Cardiac muscle cell (in vitro differentiated cells and primary cell): ENCODE measurements at regions not wholly inside any gene's neighbourhood (a gene's known extent, or its start where the extent isn't known, plus 50 kb on each side); places are given as distances from the start of the nearest gene placed in this dataset.
A peak's percentile ranks its signal among the peaks of the same experiment; 100 is the strongest.

Source experiments
- DNase-seq, 2 donors: peaks; one replicate each; pipeline versions ENCODE4 v3.0.0 to v3.0.0-alpha.2; 2010 to 2017; ENCODE audit warnings: low read depth in 1 of 2, low spot score in 1 of 2
- H3K27ac ChIP-seq: fragments of 200-600 bp; sonication (generic); 2 replicates; pipeline ENCODE4 v1.5.1; 2016
- H3K27me3 ChIP-seq: fragments of 200-600 bp; sonication (generic); 2 replicates; pipeline ENCODE4 v1.6.0; 2016; ENCODE audit warnings: control low read depth
- H3K36me3 ChIP-seq: fragments of 200-600 bp; sonication (generic); 2 replicates; pipeline ENCODE4 v1.5.1; 2016; ENCODE audit warnings: control low read depth
- H3K4me1 ChIP-seq: fragments of 200-600 bp; sonication (generic); 2 replicates; pipeline ENCODE4 v1.8.1; 2017; ENCODE audit warnings: low read depth, mild to moderate bottlenecking, mixed run types
- H3K4me3 ChIP-seq: fragments of 200-600 bp; sonication (generic); 2 replicates; pipeline ENCODE4 v1.5.1; 2016; ENCODE audit warnings: mild to moderate bottlenecking
- H3K9me3 ChIP-seq: fragments of 200-600 bp; sonication (generic); 2 replicates; pipeline ENCODE4 v1.5.1; 2017; ENCODE audit warnings: low read depth, mild to moderate bottlenecking, control low read depth
- CTCF ChIP-seq: IDR thresholded peaks from 2 replicates; pipeline ENCODE4 v1.5.1; 2012; ENCODE audit warnings: low read depth, mild to moderate bottlenecking, low read length

GRCh38 chr10:58918887-58919286 is 257.6 kb upstream of the PHYHIPL start:
- H3K36me3 ChIP-seq, result no peaks in the 10 kb centered on the region
- no peak for DNase-seq
- TF ChIP-seq CTCF, result no peak
- no peaks in the 10 kb centered on the region for H3K27me3 ChIP-seq
- no peak overlapping the region for H3K27ac ChIP-seq
- H3K4me1 ChIP-seq, result peaks cover 28% of the 10 kb centered on the region
- H3K9me3 ChIP-seq, result no peaks in the 10 kb centered on the region
- H3K4me3 ChIP-seq, result no peak overlapping the region

- H3K4me3 ChIP-seq, result no peak overlapping the region
- H3K36me3 ChIP-seq, result no peaks in the 10 kb centered on the region
- H3K27ac ChIP-seq, result no peak overlapping the region
- no peaks in the 10 kb centered on the region for H3K27me3 ChIP-seq
- TF ChIP-seq CTCF, result no peak
- peak in 1 of 2 donors; percentile 78 for DNase-seq
- no peaks in the 10 kb centered on the region for H3K9me3 ChIP-seq
- H3K4me1 ChIP-seq, result peaks cover 26% of the 10 kb centered on the region
These were observed 256.4 kb upstream of the PHYHIPL start for GRCh38 chr10:58919927-58920654.

- DNase-seq, result no peak
- Histone ChIP-seq H3K36me3 (no peaks in the 10 kb centered on the region), H3K27me3 (no peaks in the 10 kb centered on the region), H3K4me1 (peaks cover 26% of the 10 kb centered on the region), H3K4me3 (no peak overlapping the region), H3K9me3 (no peaks in the 10 kb centered on the region), H3K27ac (peak overlapping the region; percentile 7)
- no peak for TF ChIP-seq CTCF
These were observed 255.8 kb upstream of the PHYHIPL start for GRCh38 chr10:58920655-58921003.

GRCh38 chr10:58921421-58921855 is 255.0 kb upstream of the PHYHIPL start:
- no peak overlapping the region for H3K4me3 ChIP-seq
- H3K36me3 ChIP-seq, result no peaks in the 10 kb centered on the region
- H3K9me3 ChIP-seq, result no peaks in the 10 kb centered on the region
- peak overlapping the region; percentile 31 for H3K27ac ChIP-seq
- H3K4me1 ChIP-seq, result peaks cover 26% of the 10 kb centered on the region
- peak in 1 of 2 donors; percentile 57 for DNase-seq
- no peak for TF ChIP-seq CTCF
- no peaks in the 10 kb centered on the region for H3K27me3 ChIP-seq

- no peak for TF ChIP-seq CTCF
- H3K4me3 ChIP-seq, result no peak overlapping the region
- no peaks in the 10 kb centered on the region for H3K9me3 ChIP-seq
- no peaks in the 10 kb centered on the region for H3K27me3 ChIP-seq
- H3K4me1 ChIP-seq, result peaks cover 20% of the 10 kb centered on the region
- no peaks in the 10 kb centered on the region for H3K36me3 ChIP-seq
- no peak overlapping the region for H3K27ac ChIP-seq
- DNase-seq, result no peak
These were observed 251.1 kb upstream of the PHYHIPL start for GRCh38 chr10:58925381-58925780.
